WI38 (cell line): ENCODE measurements at regions not wholly inside any gene's neighbourhood (a gene's known extent, or its start where the extent isn't known, plus 50 kb on each side); places are given as distances from the start of the nearest gene placed in this dataset.

Source experiments
- H3K4me3 ChIP-seq: 2 replicates; pipeline ENCODE4 v1.5.1; 2011; ENCODE audit warnings: low read depth, mild to moderate bottlenecking, control low read depth, low read length
- TF ChIP-seq, protein P1 (sequence below): IDR thresholded peaks from 2 replicates; pipeline ENCODE4 v1.5.1; 2012; ENCODE audit warnings: low read depth, mild to moderate bottlenecking, control low read depth, low read length

DNA sequence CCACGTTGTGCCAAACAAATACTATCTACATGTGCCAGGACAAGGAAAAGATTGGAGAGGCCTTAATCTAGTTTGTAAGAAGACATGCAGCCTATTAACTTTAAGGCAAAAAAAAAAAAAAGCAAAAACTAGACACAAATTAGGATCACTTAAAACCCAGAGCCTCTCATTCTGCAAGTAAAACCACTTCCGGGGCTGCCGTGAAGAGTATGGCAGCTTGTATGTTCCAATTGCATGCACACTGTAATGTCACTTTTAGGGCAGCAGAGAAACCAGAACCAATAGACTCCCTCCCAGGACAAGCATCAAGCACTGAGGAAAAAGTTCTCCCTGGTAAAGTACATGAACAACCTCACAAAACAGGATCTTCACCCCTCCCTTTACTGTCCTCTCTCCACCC, 70.6 kb downstream of the RSL24D1 start:
- TF ChIP-seq, protein P1, sequence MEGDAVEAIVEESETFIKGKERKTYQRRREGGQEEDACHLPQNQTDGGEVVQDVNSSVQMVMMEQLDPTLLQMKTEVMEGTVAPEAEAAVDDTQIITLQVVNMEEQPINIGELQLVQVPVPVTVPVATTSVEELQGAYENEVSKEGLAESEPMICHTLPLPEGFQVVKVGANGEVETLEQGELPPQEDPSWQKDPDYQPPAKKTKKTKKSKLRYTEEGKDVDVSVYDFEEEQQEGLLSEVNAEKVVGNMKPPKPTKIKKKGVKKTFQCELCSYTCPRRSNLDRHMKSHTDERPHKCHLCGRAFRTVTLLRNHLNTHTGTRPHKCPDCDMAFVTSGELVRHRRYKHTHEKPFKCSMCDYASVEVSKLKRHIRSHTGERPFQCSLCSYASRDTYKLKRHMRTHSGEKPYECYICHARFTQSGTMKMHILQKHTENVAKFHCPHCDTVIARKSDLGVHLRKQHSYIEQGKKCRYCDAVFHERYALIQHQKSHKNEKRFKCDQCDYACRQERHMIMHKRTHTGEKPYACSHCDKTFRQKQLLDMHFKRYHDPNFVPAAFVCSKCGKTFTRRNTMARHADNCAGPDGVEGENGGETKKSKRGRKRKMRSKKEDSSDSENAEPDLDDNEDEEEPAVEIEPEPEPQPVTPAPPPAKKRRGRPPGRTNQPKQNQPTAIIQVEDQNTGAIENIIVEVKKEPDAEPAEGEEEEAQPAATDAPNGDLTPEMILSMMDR, result no peak
- H3K4me3 ChIP-seq, result no peak overlapping the region

DNA sequence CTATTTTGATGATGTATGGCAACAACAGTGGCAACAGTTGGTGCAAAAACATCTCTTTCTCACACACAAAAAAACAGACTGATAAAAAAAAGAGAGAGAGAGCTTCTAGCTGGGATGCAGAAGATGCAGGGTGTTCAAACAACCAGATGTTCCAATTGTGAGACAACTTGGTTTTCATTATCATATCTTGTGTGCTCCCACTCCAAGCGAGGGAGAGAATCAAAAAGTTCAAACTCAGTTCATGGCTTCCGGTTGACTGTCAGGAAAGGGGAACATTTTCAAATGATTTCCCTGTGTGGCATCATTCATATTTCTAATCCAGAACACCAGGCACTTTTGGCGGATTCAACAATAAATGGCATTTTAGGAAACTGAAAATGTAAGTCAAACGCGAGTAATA, 72.1 kb downstream of the RSL24D1 start:
- H3K4me3 ChIP-seq, result no peak overlapping the region
- TF ChIP-seq, protein P1, result no peak

DNA sequence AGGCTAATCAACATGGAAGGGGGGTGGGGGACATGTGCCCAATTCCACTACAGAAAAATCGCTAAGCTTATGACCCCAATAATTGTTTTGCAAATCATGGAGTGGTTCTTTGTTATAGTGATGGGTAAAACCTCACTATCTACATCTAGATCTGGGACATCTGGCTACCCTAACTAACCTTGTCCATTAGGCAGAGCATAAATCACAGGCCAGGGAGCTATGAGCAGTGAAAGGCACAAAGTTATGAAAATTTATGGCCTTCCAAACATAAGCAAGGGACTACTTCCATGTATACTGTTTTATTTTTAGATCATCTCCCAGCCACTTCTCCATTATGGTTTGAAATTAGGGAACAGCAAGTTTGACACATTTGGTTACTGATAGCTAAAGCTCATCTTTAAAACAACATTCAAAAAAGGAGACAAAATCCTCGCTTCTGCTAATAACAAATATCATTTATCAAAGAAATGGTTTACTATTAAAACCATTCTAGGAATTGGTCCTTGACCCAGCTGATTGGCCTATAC, 78.3 kb downstream of the RSL24D1 start:
- H3K4me3 ChIP-seq, result no peak overlapping the region
- TF ChIP-seq, protein P1, result no peak

DNA sequence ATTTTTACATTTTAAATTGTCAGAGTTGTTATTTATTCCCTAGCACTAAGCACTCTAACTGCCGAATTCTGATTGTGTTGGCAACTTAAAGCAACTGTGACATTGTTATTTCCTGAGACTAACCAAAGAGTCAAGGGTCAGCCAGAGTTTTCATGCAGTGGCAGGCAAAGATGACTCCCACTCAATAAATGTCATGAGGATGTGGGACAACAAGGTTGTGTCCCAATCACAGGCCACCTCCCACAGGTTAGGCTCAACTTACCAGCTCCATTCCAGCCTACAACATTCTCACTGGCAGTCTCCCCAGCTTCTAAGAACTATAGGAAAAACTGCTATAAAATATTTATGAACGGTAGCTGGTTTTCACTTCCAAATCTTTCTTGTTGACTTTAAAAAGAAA, 80.1 kb downstream of the RSL24D1 start:
- H3K4me3 ChIP-seq, result no peak overlapping the region
- TF ChIP-seq, protein P1, result no peak

DNA sequence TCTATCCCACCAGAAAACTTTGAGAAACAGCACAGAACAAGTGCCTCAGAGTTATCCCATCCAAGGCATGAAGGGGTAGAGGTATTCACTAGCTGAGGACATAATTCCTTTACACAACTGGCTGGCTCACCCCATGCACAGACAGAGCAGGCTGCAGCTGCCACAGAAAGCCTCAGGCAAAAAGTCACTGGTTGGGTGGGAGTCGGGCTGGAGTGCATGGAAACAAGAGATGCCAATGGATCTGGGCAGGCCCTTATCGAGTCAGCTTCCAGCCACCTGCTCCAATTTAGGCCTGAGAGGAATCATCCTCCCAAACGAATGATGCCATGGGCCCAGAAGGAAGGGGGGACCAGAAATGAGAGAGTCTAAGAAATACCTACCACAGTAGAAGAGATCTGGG, 83.0 kb downstream of the RSL24D1 start:
- TF ChIP-seq, protein P1, result no peak
- H3K4me3 ChIP-seq, result no peak overlapping the region

DNA sequence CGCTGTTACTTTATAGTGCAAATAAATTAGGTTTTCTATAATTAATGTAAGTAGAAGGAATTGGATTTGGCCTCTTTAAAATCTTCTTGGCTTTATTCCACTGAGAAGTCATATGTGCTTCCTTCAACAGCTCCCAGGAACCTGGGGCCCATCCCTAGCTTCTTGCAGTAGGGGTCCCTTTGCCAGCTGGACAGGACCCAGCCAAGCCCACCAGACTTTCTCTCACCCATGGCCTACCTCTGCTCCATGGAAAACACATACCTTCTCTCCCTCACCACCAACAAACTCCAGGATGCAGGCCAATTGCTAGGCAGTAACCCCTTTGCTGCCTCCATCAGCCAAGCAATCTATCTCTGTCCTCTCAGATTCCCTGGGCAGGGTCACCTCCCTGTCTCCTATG, 84.0 kb downstream of the RSL24D1 start:
- H3K4me3 ChIP-seq, result no peak overlapping the region
- TF ChIP-seq, protein P1, result no peak

DNA sequence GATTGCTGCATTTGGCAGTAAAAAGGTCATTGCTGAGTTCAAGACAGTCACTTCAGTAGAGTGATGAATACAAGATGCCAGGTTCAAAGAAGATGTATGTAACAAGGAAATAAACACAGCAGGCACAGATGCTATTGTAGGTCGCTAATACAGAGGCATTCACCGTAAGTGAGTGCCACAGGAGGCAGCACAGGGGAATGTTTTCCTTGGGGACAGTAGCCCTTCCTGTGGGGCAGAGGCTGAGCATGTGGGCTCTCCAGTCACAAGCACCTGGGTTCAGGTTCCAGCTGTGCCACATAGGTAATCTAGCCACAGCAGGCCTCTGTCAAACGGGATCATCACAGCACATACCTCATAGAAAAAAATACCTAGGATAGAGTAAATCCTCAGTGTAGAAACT, 86.3 kb downstream of the RSL24D1 start:
- TF ChIP-seq, protein P1, result no peak

More for the DNA sequence above, 86.3 kb downstream of the RSL24D1 start:
- no peak overlapping the region for H3K4me3 ChIP-seq
